Nucleus accumbens (tissue), 56 donors: ENCODE measurements at regions not wholly inside any gene's neighbourhood (a gene's known extent, or its start where the extent isn't known, plus 50 kb on each side); places are given as distances from the start of the nearest gene placed in this dataset.
"Not testable (repeated sequence)": the region's sequence is repeated elsewhere in the genome, so short reads cannot be mapped to it uniquely, and the experiment has no call there.

Experiments used
- DNase-seq, 56 donors: peaks; one replicate each; lab custom pipeline; 2025; lab: John Stamatoyannopoulos, UW

- peak in 2 of 56 donors; percentile 2 to 20 for DNase-seq
Measured at GRCh38 chr7:65509368-65510186, 135.9 kb downstream of the ZNF92 start.

DNA sequence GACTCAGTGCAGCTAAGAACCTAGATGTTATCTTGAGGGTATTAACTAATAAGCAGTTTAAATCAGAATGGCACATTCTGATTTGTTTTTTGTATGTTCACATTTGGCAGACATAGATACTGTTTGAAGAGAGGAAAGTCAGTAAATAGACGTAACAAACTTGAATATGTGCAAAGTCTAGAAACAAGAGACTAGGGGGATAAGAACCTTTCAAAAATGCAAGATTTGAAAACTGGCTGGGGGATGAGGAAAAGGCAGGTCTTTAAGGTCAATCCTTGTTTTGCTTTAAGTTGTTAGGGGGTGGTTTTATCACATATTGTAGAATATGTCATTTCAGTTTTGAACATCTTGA lies 136.5 kb downstream of the ZNF92 start:
- not testable (repeated sequence) for DNase-seq

DNA sequence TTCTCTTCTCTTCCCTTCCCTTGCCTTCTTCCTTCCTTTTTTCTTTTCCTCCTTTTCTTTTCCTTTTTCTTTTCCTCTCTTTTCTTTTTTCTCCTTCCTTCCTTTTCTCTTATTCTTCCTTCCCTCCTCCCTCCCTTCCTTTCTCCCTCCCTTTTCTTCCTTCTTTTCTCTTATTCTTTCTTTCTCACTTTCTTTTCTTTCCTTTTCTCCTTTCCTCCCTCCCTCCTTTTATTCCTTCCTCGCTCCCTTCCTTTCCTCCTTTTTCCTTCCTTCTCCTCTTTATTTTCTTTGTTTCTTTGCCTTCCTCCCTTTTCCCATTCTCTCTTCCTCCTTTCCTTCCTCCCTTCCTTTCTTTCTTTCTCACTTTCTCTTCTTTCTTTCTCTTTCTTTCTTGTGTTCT lies 146.1 kb downstream of the ZNF92 start:
- not testable (repeated sequence) for DNase-seq

- DNase-seq, result not testable (repeated sequence)
Measured at GRCh38 chr7:65545465-65546161, 172.0 kb downstream of the ZNF92 start.

- DNase-seq, result not testable (repeated sequence)
Measured at GRCh38 chr7:65549589-65550443, 176.2 kb downstream of the ZNF92 start.

- DNase-seq, result not testable (repeated sequence)
Measured at GRCh38 chr7:65550444-65550809, 176.8 kb downstream of the ZNF92 start.

DNA sequence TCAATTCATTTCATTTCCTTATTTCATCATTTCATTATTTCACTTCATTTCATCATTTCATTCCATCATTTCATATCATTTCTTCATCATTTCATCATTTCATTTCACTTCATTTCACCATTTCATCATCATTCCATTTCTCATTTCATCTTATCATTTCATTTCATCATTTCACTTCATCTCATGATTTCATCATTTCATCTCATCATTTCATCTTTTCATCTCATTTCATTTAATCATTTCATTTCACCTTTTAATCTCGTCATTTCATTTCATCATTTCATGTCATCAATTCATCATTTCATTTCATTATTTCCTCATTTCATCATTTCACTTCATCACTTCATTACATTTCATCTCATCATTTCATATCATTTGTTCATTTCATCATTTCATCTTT lies 177.4 kb downstream of the ZNF92 start:
- DNase-seq, result not testable (repeated sequence)

DNA sequence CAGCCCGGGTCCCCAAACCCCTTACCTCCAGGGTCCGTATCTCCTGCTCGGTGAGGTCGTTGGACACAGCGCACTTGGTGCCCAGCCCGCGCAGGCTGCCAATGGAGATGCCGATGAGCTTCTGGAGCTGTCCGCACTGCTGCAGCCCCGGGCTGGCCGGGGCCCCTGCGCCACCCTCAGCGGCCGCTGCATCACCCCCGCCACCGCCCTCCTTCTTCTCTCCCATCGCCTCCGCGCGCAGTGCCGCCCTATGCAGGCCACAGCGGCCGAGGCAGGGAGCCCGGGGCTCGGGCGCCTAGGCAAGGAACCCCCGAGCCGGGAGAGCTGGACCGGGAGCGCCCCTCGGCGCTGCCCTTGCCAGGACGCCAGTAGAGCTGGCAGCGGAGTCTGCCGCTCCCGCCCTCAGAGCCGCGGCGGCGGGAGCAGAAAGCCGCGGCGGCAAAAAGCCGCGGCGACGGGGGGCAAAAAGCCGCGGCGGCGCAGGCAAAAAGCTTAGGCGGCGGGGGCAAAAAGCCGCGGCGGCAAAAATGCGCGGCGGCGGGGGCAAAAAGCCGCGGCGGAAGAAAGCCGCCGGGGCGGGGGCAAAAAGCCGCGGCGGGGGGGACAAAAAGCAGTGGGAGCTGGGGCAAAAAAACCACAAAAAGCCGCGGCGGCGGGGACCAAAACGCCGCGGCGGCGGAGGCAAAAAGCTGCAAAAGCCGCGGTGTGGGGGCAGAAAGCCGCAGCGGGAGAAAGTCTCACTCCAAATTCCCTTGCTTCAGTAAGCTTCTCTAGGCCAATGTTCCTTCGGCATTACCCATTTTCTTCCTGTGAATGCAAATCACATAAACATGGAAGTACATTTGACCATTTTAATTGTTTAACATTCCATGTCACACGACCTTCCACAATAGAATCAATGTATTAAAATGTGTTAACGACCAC lies 181.2 kb downstream of the ZNF92 start:
- DNase-seq, result not testable (repeated sequence)

DNA sequence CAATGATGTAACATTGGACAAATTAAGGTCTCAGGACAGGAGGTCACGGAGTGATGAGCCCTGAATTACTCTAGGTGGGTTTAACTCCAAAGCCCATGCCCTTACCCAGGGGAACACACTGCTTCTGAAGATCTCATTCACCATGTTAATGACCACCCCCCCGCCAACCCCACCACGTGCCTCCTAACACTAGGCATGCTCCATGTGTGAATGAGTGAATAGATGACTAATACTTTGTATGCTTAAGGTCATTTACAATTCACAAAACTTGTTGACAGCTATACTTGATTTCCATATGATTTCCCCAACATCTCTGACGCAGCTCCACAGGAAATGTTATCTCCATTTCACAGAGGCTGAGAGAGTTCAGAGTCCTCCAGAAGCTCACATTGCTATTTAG lies 184.9 kb downstream of the ZNF92 start:
- DNase-seq, result not testable (repeated sequence)

- not testable (repeated sequence) for DNase-seq
Measured at GRCh38 chr7:65561786-65562372, 188.2 kb downstream of the ZNF92 start.

GRCh38 chr7:65562522-65562921 lies 188.9 kb downstream of the ZNF92 start:
- not testable (repeated sequence) for DNase-seq

GRCh38 chr7:65563333-65563732 lies 189.7 kb downstream of the ZNF92 start:
- not testable (repeated sequence) for DNase-seq

DNA sequence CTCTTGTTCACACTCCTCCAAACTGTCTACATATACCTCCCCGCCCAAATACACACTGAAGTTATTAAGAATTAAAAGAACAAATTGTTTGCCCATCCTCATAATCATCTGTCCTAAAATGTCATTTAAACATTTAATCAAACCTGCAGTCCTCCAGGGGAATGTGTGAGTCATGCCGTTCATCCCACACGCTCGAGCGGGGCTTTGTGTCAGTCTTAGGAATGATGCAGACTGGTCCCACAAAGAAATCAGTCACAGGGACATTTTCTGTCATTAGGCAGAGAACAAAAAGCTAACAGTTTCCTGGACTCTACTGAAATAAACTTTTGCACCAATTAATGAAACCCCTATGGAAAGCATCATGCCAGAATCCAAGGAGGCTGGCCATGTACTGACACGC lies 194.6 kb downstream of the ZNF92 start:
- DNase-seq, result not testable (repeated sequence)

DNA sequence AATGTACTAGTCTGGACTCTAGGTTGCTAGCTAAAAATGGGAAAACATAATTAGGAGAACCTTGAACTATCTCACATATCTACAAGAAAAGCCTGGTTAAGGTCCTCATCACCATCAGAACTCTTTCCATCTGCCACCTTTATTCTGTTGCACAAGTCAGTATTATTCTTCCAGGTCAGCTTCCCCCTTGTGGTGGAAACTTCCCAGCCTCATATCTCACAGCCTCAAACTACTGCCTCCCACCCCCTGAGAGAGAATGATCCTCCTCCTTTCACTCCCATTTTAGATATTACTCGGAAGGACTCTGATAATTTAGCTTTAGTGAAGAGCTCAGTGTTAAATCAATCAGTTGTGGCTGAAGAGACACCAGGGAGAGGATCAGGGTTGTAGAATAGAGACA lies 197.3 kb downstream of the ZNF92 start:
- DNase-seq, result not testable (repeated sequence)

DNA sequence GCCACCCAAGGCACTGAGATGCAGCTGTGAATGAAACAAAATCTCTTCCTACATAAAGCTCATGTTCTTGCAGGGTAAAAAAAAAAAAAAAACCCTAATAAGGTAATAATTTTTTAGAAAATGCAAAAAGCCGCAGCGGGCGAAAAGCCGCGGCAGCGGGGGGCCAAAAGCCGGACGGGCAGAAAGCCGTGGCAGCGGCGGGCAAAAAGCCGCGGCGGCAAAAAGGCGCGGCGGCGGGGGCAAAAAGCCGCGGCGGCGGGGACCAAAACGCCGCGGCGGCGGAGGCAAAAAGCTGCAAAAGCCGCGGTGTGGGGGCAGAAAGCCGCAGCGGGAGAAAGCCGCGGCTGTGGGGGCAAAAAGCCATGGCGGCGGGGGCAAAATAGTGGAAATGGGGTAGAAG lies 198.9 kb downstream of the ZNF92 start:
- not testable (repeated sequence) for DNase-seq

GRCh38 chr7:65576370-65576769 lies 202.7 kb downstream of the ZNF92 start:
- DNase-seq, result not testable (repeated sequence)

DNA sequence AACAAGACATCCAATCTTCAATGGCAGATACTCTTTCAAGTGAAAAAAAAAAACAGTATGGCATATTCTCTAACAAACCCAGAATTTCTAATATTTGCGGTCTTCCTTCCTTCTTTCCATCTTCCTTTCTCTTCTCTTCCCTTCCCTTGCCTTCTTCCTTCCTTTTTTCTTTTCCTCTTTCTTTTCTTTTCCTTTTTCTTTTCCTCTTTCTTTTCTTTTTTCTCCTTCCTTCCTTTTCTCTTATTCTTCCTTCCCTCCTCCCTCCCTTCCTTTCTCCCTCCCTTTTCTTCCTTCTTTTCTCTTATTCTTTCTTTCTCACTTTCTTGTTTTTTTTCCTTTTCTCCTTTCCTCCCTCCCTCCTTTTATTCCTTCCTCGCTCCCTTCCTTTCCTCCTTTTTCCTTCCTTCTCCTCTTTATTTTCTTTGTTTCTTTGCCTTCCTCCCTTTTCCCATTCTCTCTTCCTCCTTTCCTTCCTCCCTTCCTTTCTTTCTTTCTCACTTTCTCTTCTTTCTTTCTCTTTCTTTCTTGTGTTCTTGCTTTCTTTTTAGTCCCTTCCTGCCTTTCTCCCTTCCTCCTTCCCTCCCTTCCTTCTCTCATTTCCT lies 209.0 kb downstream of the ZNF92 start:
- not testable (repeated sequence) for DNase-seq

DNA sequence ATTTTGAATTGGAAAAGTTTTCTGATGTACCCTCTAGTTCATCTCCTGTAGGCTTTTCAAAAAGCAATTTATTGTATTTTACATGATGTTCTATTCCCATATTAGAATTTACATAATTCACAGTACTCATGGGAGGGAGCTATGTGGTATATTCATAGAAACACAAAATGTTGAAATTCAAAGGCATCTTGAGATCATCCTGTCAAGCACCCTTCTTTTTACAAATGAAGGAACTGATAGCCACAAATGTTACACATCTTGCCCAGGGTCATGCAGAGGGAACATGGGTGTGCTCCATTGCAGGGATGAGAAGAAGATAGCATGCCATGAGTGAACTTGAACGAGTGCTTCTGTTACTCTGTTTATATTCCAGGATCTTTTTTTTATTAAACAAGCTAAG lies 228.8 kb downstream of the ZNF92 start:
- DNase-seq, result not testable (repeated sequence)

DNA sequence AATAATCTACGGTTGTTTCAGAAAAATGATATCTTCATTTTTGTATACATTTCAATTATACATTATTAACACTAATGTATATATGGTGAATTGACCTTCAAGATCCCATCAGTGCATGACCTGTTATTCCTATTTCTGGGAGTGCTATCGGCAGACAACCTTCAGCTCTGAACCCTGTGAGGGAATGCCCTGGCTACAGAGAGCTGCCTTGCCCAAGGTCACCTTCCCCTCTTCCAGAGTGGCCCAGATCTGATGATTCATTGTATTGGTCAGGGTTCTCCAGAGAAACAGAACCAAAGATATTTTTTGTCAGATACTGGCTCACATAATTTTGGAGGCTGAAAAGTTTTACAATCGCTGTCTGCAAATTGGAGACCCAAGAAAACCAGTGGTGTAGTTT lies 235.5 kb downstream of the ZNF92 start:
- DNase-seq, result no peak
